HCT116 (cell line): ENCODE measurements at regions not wholly inside any gene's neighbourhood (a gene's known extent, or its start where the extent isn't known, plus 50 kb on each side); places are given as distances from the start of the nearest gene placed in this dataset.
"Not testable (repeated sequence)": the region's sequence is repeated elsewhere in the genome, so short reads cannot be mapped to it uniquely, and the experiment has no call there.

Experiments
- CEBPB ChIP-seq: IDR thresholded peaks from 2 replicates; pipeline ENCODE4 v1.6.1; 2012; ENCODE audit warnings: low read depth
- CTCF ChIP-seq, 3 experiments: fragments of 200-600 bp in 1 of 3; sonication (generic) in 1 of 3; IDR thresholded peaks in 2 of 3; conservative IDR thresholded peaks in 1 of 3; 2 replicates each; pipeline ENCODE4 v1.5.1; 2012 to 2017; ENCODE audit warnings: low read depth in 2 of 3, low read length in 2 of 3, antibody characterized with exemption in 1 of 3, borderline replicate concordance in 1 of 3, control low read depth in 1 of 3, mild to moderate bottlenecking in 1 of 3, mixed read lengths in 1 of 3, mixed run types in 1 of 3, moderate library complexity in 1 of 3; ENCODE audit not compliant: insufficient read depth in 1 of 3
- MAX ChIP-seq: IDR thresholded peaks from 2 replicates; pipeline ENCODE4 v1.6.1; 2012
- POLR2A ChIP-seq: IDR thresholded peaks from 2 replicates; pipeline ENCODE4 v1.7.0; 2011; ENCODE audit warnings: borderline replicate concordance; ENCODE audit not compliant: insufficient read depth, insufficient read length; ENCODE audit errors: extremely low read depth
- SRF ChIP-seq: IDR thresholded peaks from 2 replicates; pipeline ENCODE4 v1.6.1; 2012; ENCODE audit warnings: low read depth
- TCF7L2 ChIP-seq: IDR thresholded peaks from 2 replicates; pipeline ENCODE4 v1.7.0; 2011; ENCODE audit warnings: borderline replicate concordance, inconsistent platforms; ENCODE audit not compliant: insufficient read depth, insufficient read length; ENCODE audit errors: extremely low read depth

- not testable (repeated sequence) for TF ChIP-seq CTCF (IDR thresholded peaks at IDR 0.05 in 2 of 3, conservative IDR thresholded peaks at IDR 0.05 in 1 of 3; ENCODE audit: borderline replicate concordance in 1 of 3, insufficient read depth in 1 of 3, low read depth in 2 of 3, low read length in 2 of 3); MAX; TCF7L2; SRF; POLR2A; CEBPB
Observed at GRCh38 chr16:21522846-21523245, 76.5 kb upstream of the METTL9 start.
